Inferior parietal cortex (tissue), 1 donor: ENCODE measurements at regions not wholly inside any gene's neighbourhood (a gene's known extent, or its start where the extent isn't known, plus 50 kb on each side); places are given as distances from the start of the nearest gene placed in this dataset.
"Not testable (repeated sequence)": the region's sequence is repeated elsewhere in the genome, so short reads cannot be mapped to it uniquely, and the experiment has no call there.

Experiments used
- DNase-seq: peaks from one replicate; pipeline ENCODE4 v3.0.0-alpha.2; 2016; ENCODE audit errors: extremely low spot score

DNA sequence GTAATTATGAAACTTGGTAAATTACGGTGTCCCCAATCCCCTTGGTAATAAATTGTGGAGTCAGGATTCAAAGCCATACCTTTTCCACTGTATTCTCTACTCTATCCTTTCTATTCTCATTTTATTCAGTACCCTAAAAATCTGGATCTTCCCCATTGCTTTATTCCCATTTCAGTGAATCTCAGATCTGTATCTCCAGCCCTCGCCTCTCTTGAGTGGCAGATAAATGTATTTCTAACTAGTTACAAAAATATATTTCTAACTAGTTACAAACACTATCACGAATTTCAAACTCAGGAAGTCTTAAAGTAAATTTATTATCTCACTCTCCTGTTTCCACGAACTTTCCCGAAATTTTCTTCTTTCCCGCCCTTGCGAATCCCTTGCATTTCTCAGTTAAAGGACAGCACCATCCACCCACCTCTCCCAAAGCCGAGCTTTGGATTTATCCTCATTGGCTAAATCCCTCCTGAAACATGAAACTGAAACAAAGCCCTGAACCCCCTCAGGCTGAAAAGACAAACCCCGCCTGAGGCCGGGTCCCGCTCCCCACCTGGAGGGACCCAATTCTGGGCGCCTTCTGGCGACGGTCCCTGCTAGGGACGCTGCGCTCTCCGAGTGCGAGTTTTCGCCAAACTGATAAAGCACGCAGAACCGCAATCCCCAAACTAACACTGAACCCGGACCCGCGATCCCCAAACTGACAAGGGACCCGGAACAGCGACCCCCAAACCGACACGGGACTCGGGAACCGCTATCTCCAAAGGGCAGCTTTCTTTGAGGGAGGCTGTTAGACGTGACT is 164.3 kb upstream of the PABPC3 start:
- no peak for DNase-seq

DNA sequence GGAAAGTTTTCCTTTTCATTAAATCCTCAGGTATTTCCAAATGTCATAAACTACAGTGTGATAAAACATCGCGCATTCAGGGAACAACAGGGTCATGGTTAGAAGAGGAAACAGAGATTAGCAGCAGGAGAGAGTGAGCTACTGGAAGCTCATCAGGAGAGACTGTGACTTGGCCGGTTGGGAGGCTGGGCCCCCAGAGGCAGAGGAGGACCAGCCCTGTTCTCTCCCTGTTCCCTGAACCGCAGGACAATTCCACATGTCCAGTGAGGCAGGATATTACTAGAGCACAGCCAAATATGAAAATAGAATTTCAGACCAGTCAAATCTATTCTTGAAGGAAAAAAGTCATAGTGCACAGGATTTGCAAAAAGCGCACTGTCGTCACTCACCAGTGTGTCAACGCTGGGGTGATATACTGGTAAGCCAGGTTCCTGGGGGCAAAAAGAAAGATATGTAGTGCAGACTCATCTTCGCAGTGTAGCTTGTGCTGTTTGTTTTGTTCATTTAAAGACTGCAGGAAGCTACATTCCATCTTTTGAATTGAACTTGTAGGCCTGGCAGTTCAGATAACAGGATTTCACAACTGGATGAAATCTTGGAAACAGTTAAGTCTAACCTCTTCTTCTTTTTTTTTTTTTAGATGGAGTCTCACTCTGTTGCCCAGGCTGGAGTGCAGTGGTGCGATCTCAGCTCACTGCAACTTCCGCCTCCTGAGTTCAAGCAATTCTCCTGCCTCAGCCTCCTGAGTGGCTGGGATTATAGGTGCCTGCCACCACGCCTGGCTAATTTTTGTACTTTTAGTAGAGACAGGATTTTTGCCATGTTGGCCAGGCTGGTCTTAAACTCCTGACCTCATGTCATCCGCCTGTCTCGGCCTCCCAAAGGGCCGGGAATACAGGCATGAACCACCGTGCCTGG is 162.6 kb upstream of the PABPC3 start:
- DNase-seq = not testable (repeated sequence)

DNA sequence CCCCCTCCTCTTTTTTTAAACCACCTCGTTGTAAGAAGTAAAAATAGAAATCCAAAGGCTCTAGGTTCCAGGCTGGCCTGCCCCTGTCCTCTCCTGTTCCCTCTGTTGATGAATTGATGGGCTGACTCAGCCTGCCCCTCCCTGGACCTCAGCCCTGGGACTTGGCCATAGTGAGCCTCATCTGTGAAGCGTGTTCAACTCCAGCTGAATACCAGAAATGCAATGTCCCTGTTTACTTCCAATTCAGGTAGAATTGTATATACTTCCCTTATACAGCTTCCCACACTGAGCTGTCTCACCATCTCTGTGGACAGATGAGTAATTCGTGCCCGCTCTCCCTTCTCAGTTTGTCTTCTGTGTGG is 161.9 kb upstream of the PABPC3 start:
- not testable (repeated sequence) for DNase-seq

GRCh38 chr13:24938966-24939365 is 157.0 kb upstream of the PABPC3 start:
- no peak for DNase-seq

- not testable (repeated sequence) for DNase-seq
Measured at GRCh38 chr13:24941023-24941713, 154.8 kb upstream of the PABPC3 start.

GRCh38 chr13:24943136-24943535 is 152.8 kb upstream of the PABPC3 start:
- DNase-seq = no peak

DNA sequence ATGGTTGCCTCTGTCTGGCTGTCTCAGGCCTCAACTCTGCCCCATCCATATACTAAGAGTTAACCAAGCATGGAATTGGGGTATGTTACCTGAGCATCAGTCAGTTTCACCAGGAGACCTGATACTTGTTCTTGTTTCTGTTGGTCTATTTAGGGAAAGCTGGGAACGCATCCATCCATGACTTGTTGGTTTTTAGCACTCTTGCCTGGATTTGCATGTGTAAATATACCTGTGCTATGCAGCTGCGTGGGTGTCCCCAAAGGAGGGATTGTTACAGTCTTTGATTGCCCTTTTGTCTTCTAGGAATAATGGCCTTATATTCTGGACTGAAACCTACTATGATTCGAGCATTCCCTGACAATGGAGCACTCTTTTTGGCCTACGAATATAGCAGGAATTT is 151.9 kb upstream of the PABPC3 start:
- not testable (repeated sequence) for DNase-seq

DNA sequence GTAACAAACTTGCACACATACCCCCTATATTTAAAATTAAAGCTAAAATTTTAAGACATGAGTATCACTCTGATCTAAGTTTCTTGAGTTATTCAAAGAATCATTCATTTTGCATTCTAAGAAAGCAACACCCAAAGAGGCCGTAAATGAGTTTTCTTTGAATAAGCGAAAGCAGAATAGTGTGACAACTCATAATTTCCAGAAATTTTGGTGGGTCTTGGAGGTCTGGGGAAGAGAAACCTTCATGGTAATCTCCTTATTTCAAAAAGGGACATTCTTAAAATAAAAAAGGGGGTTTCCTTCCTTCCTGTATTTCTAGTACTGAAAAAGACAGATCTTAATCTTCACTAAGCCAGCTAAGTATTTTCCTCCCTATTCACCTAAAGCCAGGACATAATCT is 147.0 kb upstream of the PABPC3 start:
- not testable (repeated sequence) for DNase-seq

DNA sequence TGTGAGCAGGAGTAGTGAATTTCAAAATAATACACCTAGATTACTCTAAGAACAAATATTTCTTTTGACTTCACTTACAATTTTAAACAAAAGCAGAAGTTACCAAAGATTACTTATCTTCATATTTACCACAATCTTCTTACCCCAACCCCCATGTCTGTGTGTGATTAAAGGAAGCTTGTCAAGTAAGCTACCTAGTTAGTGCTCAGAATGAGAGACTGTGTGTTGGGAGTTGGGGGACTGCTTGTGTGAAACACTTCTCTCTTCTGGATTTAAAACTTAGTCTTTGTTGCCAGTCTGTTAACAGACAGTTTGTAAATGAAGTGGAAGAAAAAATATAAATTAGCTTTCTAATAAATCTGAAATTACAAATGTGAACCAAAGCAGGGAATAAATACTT is 145.3 kb upstream of the PABPC3 start:
- DNase-seq = not testable (repeated sequence)

DNA sequence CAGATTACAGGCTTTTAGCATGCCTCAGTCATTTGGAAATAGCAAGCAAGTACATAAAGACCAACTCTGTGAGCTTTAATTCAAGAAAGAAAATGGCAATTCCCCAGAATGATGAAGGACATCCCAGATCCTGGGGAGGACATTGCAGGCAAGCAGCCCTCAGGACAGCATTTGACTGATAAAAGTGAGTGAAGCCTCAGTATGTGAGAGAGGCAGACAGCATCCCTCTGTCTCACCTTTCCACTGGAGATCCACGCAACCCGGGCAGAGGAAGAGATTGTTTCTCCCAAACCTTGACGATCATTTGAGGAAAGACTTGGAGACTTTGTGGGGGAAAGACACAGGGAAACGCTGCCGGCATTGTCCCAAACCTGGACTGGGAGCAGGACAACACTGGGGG is 128.0 kb upstream of the PABPC3 start:
- DNase-seq = peak; percentile 19

DNA sequence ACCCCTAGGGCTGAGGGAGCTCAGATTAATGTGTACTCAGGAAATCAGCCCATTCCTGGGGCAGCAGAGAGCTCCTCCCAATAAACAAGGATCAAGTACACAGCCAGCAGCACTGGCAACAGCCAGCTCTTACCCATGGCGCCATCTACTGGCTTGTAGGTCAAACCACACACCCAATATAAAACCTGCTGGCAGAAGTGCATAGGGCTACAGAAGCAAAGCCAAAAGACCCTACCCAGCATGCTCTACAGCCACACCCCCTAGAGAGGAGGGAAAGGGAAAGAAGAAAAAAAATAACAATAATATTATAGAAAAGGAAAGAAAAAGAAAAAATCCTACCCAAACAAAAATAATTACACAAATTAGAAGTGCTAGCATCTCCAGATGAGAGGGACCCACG is 127.5 kb upstream of the PABPC3 start:
- not testable (repeated sequence) for DNase-seq

DNA sequence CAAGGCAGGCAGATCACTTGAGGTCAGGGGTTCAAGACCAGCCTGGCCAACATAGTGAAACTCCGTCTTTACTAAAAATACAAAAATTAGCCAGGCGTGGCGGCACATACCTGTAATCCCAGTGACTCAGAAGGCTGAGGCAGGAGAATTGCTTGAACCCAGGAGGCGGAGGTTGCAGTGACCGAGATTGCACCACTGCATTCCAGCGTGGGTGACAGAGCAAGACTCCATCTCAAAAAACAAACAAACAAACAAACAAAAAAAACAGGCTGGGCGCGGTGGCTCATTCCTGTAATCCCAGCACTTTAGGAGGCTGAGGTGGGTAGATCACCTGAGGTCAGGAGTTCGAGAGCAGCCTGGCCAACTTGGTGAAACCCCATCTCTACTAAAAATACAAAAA is 122.8 kb upstream of the PABPC3 start:
- DNase-seq = not testable (repeated sequence)

DNA sequence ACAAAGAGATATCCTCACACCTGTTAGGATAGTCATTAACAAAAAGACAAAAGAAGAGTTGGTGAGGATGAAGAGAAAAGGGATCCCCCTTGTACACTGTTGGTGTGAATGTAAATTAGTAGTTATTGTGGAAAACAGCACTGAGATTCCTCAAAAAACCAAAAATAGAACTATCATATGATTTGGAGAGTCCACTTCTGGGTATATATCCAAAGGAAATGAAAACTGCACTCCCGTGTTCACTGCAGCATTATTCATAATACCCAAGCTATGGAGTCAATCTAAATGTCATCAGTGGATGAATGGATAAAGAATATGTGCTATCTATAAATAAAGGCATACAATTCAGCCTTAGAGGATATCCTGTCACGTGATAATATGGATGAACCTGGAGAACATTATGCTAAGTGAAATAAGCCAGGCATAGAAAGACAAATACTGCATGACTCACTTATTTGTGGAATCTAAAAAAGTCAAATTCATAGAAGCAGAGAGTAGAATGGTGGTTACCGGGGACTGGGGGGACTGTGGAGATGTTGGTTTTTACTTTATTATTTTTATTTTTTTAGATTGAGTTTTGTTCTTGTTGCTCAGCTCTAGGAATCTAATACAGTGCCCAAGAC is 114.6 kb upstream of the PABPC3 start:
- DNase-seq = not testable (repeated sequence)

DNA sequence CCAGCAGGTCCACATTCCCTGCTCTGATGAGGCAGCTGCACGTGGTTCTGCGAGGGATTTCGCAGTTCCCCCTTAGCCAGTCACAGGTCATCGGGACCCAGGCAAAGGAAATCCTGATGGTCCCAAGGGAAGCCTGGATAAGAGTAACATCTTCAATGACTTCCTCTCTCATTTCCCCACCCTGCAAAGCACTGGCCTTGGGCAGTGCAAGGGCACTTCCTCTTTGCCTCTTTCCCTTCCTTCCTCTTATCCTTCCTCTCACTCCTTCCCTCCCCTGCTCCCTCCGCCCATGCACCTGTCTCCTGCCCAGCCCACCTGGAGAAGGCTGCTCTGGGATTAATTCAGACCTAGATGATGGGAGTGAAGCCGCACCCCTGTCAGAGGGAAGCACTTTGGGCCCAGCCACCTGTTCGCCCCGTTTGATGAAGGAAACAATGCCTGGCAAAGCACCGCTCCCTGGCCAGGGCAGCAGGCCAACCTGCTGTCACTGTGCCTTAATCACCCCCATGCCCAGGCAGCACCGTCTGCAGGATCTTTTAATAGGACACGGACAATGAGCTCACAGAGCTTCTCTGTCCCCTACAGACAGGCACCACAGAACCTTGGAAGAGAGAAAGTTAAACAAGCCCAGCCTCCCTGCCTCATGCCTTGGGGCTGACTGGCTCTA is 113.5 kb upstream of the PABPC3 start:
- DNase-seq = no peak

DNA sequence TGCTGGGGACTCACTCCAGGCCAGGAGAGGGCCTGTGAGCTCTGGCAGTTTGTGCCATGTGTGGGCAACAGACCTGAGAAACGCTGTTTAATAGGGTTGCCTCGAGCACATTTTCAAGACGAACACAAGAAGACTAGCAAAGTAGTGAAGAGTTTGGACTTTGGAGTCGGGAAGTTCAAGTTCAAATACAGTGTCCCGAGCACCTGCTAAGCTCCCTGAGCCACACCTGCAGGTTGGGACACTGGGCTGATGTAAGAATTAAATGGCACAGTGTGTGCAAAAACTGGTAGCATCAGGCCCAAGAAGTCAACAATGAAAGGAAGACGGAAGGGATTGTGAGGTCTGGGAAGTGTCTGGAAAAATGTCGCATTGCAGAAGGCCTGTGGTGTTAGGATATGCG is 112.8 kb upstream of the PABPC3 start:
- DNase-seq = no peak

DNA sequence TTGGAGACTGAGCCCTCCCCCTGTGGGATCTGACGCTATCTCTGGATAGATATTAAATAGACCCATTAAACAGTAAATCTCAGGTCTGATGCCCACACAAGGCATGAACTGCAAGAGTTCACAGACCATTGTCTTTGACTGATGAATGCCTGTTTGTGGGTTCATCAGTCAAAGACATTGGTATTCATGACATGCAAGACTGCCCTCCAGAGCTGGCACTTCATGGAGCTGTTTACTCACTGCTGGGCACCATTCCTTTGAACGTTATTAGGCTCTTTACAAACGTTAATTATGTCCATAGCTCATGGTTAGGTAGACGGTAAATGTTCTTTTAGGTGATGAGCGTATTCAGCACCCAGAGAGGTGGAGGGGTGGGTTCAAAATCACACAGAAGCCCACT is 111.8 kb upstream of the PABPC3 start:
- DNase-seq = no peak

- no peak for DNase-seq
Measured at GRCh38 chr13:24985107-24985506, 110.8 kb upstream of the PABPC3 start.

DNA sequence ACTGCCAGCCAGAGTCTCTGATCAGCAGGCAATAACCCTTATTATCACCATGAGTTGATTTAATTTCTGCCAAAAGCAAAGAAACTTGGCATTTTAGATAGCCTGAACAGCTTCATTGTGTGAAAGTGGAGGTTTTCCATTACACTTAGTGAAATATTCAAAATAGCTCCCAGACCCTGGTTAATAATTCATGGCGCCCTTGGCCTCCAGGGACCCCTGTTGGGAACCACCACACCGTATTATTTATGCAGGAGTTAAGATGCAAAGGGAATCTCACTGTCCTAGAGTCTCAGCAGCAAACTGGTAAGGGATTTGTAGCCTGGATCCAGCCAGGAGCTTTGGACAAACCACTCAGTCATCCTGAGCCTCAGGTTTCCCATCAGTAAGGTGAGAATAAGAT is 110.0 kb upstream of the PABPC3 start:
- DNase-seq = no peak

GRCh38 chr13:24986826-24987225 is 109.1 kb upstream of the PABPC3 start:
- no peak for DNase-seq

DNA sequence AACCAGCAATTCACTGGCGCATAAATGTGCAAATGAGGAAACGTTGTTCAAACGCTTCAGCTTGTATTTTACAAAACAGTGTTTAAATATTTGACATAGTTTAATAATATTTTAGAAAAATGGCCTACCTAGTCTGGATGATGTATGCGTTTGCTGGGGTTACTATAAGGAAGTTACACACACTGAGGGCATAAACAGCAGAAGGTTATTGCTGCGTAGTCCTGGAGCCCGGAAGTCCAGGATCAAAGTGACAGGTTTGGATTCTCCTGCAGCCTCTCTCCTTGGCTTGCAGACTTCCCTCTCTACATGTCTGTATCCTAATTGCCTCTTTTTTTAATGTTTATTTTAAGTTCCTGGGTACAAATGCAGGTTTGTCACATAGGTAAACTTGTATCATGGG is 106.0 kb upstream of the PABPC3 start:
- DNase-seq = not testable (repeated sequence)

GRCh38 chr13:24992946-24993345 is 103.0 kb upstream of the PABPC3 start:
- not testable (repeated sequence) for DNase-seq
